A673 (cell line): ENCODE measurements at regions not wholly inside any gene's neighbourhood (a gene's known extent, or its start where the extent isn't known, plus 50 kb on each side); places are given as distances from the start of the nearest gene placed in this dataset.

ENCODE experiments used
- EZH2 ChIP-seq: fragments of 200-600 bp; sonication (generic); IDR thresholded peaks from 2 replicates; pipeline ENCODE4 v1.6.1; 2017; ENCODE audit warnings: borderline replicate concordance, low read depth, mild to moderate bottlenecking, mixed read lengths, antibody characterized with exemption, low read length; ENCODE audit not compliant: poor library complexity, severe bottlenecking
- TF ChIP-seq, protein P1 (sequence below): fragments of 300-800, 200-600 bp; sonication (generic); conservative IDR thresholded peaks from 2 replicates; pipeline ENCODE4 v1.5.1; 2017; ENCODE audit warnings: low read depth, mild to moderate bottlenecking, antibody characterized with exemption, low read length, moderate library complexity, mixed read lengths

DNA sequence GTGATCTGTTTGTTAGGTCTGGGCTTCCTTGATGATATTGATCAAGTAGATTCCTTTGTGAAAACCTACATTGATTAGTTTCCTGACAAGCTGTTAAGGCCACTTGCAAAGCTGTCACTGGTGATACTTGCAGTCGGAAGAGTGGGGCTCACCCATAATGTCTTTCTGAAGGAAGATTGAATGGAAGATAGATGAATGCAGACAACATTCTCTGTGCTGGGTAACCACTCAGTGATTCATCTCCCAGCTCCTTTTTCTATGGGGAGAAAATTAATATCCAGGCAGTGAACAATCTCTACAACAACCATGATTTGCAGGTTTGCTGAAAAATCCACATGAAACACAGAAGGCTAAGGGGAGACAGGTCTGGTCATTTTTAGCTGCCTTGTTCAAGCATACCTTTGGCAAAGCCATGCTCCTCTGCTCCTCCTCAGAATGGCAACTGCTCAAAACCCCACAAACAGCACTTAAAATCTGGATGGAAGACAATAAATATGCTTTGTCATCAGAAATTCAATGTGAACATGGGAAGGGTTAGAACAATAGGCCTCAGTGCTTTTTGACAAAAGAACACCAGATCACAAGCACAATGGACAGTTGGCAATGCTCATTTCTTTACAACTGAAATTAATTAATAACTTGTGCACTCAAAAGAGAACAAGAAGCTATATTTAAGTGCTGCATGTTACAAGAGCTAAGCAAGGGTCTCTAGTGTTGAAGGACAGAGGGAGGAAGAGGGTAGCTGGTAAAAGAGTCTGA, 495.4 kb downstream of the TOX3 start:
- TF ChIP-seq, protein P1, sequence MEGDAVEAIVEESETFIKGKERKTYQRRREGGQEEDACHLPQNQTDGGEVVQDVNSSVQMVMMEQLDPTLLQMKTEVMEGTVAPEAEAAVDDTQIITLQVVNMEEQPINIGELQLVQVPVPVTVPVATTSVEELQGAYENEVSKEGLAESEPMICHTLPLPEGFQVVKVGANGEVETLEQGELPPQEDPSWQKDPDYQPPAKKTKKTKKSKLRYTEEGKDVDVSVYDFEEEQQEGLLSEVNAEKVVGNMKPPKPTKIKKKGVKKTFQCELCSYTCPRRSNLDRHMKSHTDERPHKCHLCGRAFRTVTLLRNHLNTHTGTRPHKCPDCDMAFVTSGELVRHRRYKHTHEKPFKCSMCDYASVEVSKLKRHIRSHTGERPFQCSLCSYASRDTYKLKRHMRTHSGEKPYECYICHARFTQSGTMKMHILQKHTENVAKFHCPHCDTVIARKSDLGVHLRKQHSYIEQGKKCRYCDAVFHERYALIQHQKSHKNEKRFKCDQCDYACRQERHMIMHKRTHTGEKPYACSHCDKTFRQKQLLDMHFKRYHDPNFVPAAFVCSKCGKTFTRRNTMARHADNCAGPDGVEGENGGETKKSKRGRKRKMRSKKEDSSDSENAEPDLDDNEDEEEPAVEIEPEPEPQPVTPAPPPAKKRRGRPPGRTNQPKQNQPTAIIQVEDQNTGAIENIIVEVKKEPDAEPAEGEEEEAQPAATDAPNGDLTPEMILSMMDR, result no peak
- TF ChIP-seq EZH2, result no peak
